ENCODE measurements at regions not wholly inside any gene's neighbourhood (a gene's known extent, or its start where the extent isn't known, plus 50 kb on each side); places are given as distances from the start of the nearest gene placed in this dataset.

DNA sequence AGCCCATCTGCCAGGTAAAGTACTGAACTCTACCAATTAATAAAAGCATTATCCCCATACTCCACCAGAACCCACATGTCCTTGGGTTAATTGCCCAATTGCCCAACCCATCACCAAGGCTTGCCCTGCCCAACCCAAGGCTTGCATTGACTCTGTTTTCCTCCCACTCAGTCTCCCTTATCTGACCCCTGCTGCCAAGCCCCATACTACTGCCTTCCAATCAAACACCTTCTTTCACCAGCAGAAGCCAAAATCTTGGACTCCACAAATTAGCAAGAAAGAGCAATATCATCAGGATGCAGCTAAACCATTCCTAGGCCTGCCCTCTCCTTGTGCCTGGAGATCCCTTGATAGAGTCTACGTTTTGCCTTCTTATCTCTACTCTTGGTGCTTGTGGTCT lies 602.9 kb downstream of the NTRK3 start:
- no peak for TF ChIP-seq POLR2A (IDR thresholded peaks at IDR 0.05; ENCODE audit: low read depth)
- TF ChIP-seq, protein P1, sequence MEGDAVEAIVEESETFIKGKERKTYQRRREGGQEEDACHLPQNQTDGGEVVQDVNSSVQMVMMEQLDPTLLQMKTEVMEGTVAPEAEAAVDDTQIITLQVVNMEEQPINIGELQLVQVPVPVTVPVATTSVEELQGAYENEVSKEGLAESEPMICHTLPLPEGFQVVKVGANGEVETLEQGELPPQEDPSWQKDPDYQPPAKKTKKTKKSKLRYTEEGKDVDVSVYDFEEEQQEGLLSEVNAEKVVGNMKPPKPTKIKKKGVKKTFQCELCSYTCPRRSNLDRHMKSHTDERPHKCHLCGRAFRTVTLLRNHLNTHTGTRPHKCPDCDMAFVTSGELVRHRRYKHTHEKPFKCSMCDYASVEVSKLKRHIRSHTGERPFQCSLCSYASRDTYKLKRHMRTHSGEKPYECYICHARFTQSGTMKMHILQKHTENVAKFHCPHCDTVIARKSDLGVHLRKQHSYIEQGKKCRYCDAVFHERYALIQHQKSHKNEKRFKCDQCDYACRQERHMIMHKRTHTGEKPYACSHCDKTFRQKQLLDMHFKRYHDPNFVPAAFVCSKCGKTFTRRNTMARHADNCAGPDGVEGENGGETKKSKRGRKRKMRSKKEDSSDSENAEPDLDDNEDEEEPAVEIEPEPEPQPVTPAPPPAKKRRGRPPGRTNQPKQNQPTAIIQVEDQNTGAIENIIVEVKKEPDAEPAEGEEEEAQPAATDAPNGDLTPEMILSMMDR (IDR thresholded peaks at IDR 0.05), result no peak
- TF ChIP-seq POLR2AphosphoS5 (IDR thresholded peaks at IDR 0.05), result no peak
- TF ChIP-seq EP300 (IDR thresholded peaks at IDR 0.05), result no peak
